ENCODE measurements at regions not wholly inside any gene's neighbourhood (a gene's known extent, or its start where the extent isn't known, plus 50 kb on each side); places are given as distances from the start of the nearest gene placed in this dataset.

GRCh38 chr7:47142867-47143175 lies 439.1 kb downstream of the TNS3 start:
- POLR2A ChIA-PET: no interaction called here
- H3K4me3 Mint-ChIP-seq: no peak overlapping the region
- H3K27ac Mint-ChIP-seq: no peak overlapping the region
- H3K36me3 Mint-ChIP-seq: no peaks in the 10 kb centered on the region
- no peak for DNase-seq (ENCODE audit: low spot score)
- no peak for ATAC-seq
- TF ChIP-seq, protein P1, sequence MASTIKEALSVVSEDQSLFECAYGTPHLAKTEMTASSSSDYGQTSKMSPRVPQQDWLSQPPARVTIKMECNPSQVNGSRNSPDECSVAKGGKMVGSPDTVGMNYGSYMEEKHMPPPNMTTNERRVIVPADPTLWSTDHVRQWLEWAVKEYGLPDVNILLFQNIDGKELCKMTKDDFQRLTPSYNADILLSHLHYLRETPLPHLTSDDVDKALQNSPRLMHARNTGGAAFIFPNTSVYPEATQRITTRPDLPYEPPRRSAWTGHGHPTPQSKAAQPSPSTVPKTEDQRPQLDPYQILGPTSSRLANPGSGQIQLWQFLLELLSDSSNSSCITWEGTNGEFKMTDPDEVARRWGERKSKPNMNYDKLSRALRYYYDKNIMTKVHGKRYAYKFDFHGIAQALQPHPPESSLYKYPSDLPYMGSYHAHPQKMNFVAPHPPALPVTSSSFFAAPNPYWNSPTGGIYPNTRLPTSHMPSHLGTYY (CRISPR knock-in tag; IDR thresholded peaks at IDR 0.05): no peak
- TF ChIP-seq NFYB (CRISPR knock-in tag; conservative IDR thresholded peaks at IDR 0.05; ENCODE audit: low read depth) (no peak), GABPB1 (CRISPR knock-in tag; IDR thresholded peaks at IDR 0.05) (no peak), NR2C2 (CRISPR knock-in tag; IDR thresholded peaks at IDR 0.05) (no peak), JUN (CRISPR knock-in tag; IDR thresholded peaks at IDR 0.05) (no peak), RELA (CRISPR knock-in tag; IDR thresholded peaks at IDR 0.05; ENCODE audit: borderline replicate concordance) (no peak), EMX1 (CRISPR knock-in tag; IDR thresholded peaks at IDR 0.05) (no peak)
- no peaks in the 10 kb centered on the region for H3K9me3 Mint-ChIP-seq
- H3K4me1 Mint-ChIP-seq: no peaks in the 10 kb centered on the region
- no peaks in the 10 kb centered on the region for H3K27me3 Mint-ChIP-seq (ENCODE audit: low read depth)
- CTCF ChIA-PET: interaction anchor here (0.5 kb wide), 1 partner anchor 158 kb away, joined by 5 read pairs; no protein-coding TSS in a partner anchor

DNA sequence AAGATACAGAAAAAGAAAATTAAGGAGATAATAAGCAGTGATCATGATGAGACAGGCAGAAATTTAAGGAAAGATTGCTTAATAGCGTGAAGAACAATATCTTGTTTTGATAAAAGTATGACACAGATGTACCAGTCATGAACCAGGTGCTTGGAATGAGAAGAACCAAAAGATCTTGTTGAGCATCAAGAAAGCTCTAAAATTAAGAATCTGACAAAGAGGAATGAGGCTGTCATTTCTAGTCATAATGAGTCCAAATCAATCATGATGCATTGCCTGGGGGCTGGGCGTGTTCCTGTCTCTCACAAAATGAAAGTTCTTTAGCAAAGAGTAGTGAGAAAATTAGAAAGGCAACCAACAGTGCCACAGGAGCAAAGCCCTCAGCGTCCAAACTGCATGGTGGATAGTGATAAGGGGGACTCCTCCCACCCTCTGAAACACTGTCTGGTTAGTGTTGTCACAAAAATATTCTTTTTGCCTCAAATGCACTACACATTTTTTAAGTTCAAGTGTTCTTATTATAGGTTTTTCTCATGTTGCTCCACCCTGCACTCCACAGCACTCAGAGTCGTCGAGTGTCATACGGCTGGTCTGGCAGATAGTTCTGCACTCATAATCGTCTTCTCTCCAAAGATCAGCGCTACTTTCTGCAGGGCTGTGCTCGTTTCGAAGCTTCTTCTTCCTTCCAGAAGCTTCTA lies 439.6 kb downstream of the TNS3 start:
- Mint-ChIP-seq H3K27me3 (ENCODE audit: low read depth) (no peaks in the 10 kb centered on the region), H3K27ac (no peak overlapping the region), H3K36me3 (no peaks in the 10 kb centered on the region), H3K9me3 (no peaks in the 10 kb centered on the region), H3K4me1 (no peaks in the 10 kb centered on the region), H3K4me3 (no peak overlapping the region)
- ChIA-PET CTCF (no interaction called here), POLR2A (no interaction called here)
- TF ChIP-seq ZNF396 (CRISPR knock-in tag; IDR thresholded peaks at IDR 0.05; ENCODE audit: borderline replicate concordance): no peak
- no peak for TF ChIP-seq TCF7 (CRISPR knock-in tag; IDR thresholded peaks at IDR 0.05; ENCODE audit: low read depth)
- no peak for TF ChIP-seq CTCF (IDR thresholded peaks at IDR 0.05)
- no peak for TF ChIP-seq ESRRA (CRISPR knock-in tag; IDR thresholded peaks at IDR 0.05; ENCODE audit: borderline replicate concordance)
- no peak for TF ChIP-seq ETV6 (CRISPR knock-in tag; IDR thresholded peaks at IDR 0.05)
- TF ChIP-seq SMAD4 (CRISPR knock-in tag; IDR thresholded peaks at IDR 0.05): no peak
- no peak for TF ChIP-seq SOX15 (CRISPR knock-in tag; IDR thresholded peaks at IDR 0.05)
- TF ChIP-seq MLX (CRISPR knock-in tag; IDR thresholded peaks at IDR 0.05): no peak
- DNase-seq (ENCODE audit: low spot score) (no peak), ATAC-seq (no peak)

DNA sequence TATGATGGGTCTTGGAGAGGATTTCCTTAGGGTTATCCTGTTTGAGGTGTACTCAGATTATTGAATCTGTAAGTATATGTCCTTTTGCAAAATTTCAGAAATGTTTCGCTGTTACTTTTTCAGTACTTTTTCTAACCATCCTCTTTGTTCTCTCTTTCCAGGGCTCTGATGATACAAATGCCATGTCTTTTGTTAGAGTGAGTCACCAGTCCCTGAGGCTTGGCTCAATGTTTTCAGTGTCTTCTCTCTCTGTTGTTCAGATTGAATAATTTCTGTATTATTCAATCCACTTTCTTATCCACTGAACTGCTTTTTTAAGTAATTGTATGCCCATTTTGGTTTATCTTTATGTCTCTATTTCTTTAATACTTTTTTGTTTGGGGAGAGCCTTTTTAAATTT lies 449.4 kb downstream of the TNS3 start:
- H3K4me1 Mint-ChIP-seq: no peaks in the 10 kb centered on the region
- POLR2A ChIA-PET: no interaction called here
- no peak overlapping the region for H3K27ac Mint-ChIP-seq
- H3K27me3 Mint-ChIP-seq (ENCODE audit: low read depth): no peaks in the 10 kb centered on the region
- no peaks in the 10 kb centered on the region for H3K36me3 Mint-ChIP-seq
- no peak overlapping the region for H3K4me3 Mint-ChIP-seq
- CTCF ChIA-PET: no interaction called here
- no peaks in the 10 kb centered on the region for H3K9me3 Mint-ChIP-seq
- no peak for ATAC-seq
- no peak for DNase-seq (ENCODE audit: low spot score)
- TF ChIP-seq, protein P2, sequence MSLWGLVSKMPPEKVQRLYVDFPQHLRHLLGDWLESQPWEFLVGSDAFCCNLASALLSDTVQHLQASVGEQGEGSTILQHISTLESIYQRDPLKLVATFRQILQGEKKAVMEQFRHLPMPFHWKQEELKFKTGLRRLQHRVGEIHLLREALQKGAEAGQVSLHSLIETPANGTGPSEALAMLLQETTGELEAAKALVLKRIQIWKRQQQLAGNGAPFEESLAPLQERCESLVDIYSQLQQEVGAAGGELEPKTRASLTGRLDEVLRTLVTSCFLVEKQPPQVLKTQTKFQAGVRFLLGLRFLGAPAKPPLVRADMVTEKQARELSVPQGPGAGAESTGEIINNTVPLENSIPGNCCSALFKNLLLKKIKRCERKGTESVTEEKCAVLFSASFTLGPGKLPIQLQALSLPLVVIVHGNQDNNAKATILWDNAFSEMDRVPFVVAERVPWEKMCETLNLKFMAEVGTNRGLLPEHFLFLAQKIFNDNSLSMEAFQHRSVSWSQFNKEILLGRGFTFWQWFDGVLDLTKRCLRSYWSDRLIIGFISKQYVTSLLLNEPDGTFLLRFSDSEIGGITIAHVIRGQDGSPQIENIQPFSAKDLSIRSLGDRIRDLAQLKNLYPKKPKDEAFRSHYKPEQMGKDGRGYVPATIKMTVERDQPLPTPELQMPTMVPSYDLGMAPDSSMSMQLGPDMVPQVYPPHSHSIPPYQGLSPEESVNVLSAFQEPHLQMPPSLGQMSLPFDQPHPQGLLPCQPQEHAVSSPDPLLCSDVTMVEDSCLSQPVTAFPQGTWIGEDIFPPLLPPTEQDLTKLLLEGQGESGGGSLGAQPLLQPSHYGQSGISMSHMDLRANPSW (CRISPR knock-in tag; conservative IDR thresholded peaks at IDR 0.05; ENCODE audit: low read depth): no peak
- TF ChIP-seq ZMAT4 (CRISPR knock-in tag; IDR thresholded peaks at IDR 0.05) (no peak), ZNF671 (CRISPR knock-in tag; IDR thresholded peaks at IDR 0.05) (no peak), ZNF317 (CRISPR knock-in tag; IDR thresholded peaks at IDR 0.05; ENCODE audit: borderline replicate concordance, low read depth) (no peak), ZNF138 (CRISPR knock-in tag; conservative IDR thresholded peaks at IDR 0.05) (no peak), SMAD4 (CRISPR knock-in tag; IDR thresholded peaks at IDR 0.05) (no peak), OVOL2 (CRISPR knock-in tag; IDR thresholded peaks at IDR 0.05; ENCODE audit: borderline replicate concordance) (no peak)
- TF ChIP-seq, protein P3, sequence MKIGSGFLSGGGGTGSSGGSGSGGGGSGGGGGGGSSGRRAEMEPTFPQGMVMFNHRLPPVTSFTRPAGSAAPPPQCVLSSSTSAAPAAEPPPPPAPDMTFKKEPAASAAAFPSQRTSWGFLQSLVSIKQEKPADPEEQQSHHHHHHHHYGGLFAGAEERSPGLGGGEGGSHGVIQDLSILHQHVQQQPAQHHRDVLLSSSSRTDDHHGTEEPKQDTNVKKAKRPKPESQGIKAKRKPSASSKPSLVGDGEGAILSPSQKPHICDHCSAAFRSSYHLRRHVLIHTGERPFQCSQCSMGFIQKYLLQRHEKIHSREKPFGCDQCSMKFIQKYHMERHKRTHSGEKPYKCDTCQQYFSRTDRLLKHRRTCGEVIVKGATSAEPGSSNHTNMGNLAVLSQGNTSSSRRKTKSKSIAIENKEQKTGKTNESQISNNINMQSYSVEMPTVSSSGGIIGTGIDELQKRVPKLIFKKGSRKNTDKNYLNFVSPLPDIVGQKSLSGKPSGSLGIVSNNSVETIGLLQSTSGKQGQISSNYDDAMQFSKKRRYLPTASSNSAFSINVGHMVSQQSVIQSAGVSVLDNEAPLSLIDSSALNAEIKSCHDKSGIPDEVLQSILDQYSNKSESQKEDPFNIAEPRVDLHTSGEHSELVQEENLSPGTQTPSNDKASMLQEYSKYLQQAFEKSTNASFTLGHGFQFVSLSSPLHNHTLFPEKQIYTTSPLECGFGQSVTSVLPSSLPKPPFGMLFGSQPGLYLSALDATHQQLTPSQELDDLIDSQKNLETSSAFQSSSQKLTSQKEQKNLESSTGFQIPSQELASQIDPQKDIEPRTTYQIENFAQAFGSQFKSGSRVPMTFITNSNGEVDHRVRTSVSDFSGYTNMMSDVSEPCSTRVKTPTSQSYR (CRISPR knock-in tag; IDR thresholded peaks at IDR 0.05): no peak
- TF ChIP-seq, protein P4, sequence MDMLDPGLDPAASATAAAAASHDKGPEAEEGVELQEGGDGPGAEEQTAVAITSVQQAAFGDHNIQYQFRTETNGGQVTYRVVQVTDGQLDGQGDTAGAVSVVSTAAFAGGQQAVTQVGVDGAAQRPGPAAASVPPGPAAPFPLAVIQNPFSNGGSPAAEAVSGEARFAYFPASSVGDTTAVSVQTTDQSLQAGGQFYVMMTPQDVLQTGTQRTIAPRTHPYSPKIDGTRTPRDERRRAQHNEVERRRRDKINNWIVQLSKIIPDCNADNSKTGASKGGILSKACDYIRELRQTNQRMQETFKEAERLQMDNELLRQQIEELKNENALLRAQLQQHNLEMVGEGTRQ (CRISPR knock-in tag; IDR thresholded peaks at IDR 0.05): no peak
